HL-60 (cell line): ENCODE measurements at regions not wholly inside any gene's neighbourhood (a gene's known extent, or its start where the extent isn't known, plus 50 kb on each side); places are given as distances from the start of the nearest gene placed in this dataset.
"Not testable (repeated sequence)": the region's sequence is repeated elsewhere in the genome, so short reads cannot be mapped to it uniquely, and the experiment has no call there.

Experiments
- POLR2AphosphoS5 ChIP-seq: IDR thresholded peaks from 2 replicates; pipeline ENCODE4 v1.6.1; 2012; ENCODE audit warnings: low read depth
- TF ChIP-seq, protein P1 (sequence below): IDR thresholded peaks from one replicate; pipeline ENCODE4 v1.5.1; 2011; ENCODE audit warnings: low read length, control low read depth, inconsistent platforms; ENCODE audit not compliant: insufficient read depth
- TF ChIP-seq, protein P2 (sequence below): IDR thresholded peaks from 2 replicates; pipeline ENCODE4 v1.6.1; 2012; ENCODE audit warnings: low read depth; ENCODE audit not compliant: insufficient replicate concordance

DNA sequence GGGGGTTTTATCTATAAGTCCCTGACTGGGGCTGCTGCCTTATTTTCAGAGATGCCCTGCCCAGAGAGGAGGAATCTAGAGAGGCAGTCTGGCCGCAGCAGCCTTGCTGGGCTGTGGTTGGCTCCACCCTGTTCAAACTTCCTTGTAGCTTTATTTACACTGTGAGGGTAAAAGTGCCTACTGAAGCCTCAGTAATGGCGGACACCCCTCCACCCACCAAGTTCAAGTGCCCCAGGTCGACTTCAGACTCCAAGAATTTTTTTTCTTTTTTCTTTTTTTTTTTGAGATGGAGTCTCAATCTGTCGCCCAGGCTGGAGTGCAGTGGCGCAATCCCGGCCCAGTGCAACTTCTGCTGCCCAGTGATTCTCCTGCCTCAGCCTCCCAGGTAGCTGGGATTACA is 137.3 kb upstream of the MTPN start:
- TF ChIP-seq, protein P1, sequence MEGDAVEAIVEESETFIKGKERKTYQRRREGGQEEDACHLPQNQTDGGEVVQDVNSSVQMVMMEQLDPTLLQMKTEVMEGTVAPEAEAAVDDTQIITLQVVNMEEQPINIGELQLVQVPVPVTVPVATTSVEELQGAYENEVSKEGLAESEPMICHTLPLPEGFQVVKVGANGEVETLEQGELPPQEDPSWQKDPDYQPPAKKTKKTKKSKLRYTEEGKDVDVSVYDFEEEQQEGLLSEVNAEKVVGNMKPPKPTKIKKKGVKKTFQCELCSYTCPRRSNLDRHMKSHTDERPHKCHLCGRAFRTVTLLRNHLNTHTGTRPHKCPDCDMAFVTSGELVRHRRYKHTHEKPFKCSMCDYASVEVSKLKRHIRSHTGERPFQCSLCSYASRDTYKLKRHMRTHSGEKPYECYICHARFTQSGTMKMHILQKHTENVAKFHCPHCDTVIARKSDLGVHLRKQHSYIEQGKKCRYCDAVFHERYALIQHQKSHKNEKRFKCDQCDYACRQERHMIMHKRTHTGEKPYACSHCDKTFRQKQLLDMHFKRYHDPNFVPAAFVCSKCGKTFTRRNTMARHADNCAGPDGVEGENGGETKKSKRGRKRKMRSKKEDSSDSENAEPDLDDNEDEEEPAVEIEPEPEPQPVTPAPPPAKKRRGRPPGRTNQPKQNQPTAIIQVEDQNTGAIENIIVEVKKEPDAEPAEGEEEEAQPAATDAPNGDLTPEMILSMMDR = not testable (repeated sequence)
- not testable (repeated sequence) for TF ChIP-seq POLR2AphosphoS5
- TF ChIP-seq, protein P2, sequence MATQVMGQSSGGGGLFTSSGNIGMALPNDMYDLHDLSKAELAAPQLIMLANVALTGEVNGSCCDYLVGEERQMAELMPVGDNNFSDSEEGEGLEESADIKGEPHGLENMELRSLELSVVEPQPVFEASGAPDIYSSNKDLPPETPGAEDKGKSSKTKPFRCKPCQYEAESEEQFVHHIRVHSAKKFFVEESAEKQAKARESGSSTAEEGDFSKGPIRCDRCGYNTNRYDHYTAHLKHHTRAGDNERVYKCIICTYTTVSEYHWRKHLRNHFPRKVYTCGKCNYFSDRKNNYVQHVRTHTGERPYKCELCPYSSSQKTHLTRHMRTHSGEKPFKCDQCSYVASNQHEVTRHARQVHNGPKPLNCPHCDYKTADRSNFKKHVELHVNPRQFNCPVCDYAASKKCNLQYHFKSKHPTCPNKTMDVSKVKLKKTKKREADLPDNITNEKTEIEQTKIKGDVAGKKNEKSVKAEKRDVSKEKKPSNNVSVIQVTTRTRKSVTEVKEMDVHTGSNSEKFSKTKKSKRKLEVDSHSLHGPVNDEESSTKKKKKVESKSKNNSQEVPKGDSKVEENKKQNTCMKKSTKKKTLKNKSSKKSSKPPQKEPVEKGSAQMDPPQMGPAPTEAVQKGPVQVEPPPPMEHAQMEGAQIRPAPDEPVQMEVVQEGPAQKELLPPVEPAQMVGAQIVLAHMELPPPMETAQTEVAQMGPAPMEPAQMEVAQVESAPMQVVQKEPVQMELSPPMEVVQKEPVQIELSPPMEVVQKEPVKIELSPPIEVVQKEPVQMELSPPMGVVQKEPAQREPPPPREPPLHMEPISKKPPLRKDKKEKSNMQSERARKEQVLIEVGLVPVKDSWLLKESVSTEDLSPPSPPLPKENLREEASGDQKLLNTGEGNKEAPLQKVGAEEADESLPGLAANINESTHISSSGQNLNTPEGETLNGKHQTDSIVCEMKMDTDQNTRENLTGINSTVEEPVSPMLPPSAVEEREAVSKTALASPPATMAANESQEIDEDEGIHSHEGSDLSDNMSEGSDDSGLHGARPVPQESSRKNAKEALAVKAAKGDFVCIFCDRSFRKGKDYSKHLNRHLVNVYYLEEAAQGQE = not testable (repeated sequence)
